GM12801 (cell line): ENCODE measurements at regions not wholly inside any gene's neighbourhood (a gene's known extent, or its start where the extent isn't known, plus 50 kb on each side); places are given as distances from the start of the nearest gene placed in this dataset.

ENCODE experiments used
- CTCF ChIP-seq: IDR thresholded peaks from one replicate; pipeline ENCODE4 v1.5.1; 2011; ENCODE audit warnings: control low read depth; ENCODE audit not compliant: insufficient read length; ENCODE audit errors: extremely low read depth

DNA sequence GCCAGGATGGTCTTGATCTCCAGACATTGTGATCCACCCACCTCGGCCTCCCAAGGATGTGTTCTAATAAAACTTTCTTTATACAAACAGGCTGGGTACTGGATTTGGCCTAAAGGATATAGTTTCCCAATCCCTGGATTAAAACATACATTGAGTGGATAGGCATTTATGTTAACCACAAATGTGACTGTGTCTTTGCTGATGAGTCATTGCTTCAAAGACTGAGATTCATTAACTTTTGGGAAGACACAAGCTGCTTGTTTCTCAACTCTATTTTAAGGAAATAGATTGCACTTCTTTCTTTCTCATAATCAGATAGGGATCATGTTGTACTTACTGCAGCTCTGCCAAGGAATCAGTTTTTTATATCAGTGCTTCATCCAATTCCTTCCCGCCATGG, 131.3 kb upstream of the AGA start:
- TF ChIP-seq CTCF, result no peak

DNA sequence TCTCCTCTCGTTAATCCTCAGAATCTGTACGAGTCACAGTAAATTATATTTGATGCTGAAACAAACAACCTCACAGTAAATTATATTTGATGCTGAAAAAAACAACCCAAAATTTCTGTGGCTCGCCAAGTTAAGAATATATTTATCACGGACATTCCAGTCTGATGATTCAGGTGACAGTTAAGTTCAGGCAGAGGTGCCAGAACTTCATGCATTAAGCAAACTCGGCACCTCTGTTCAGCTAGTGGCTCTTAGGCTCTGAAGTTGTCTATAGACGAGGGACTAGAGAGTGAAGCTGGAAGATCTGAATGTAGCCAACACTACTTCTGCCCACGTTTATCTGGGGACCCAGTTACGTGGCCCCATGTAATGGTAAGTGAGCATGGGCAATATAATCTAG, 132.2 kb upstream of the AGA start:
- TF ChIP-seq CTCF, result no peak

GRCh38 chr4:177579649-177580048, 137.4 kb upstream of the AGA start:
- TF ChIP-seq CTCF, result no peak

- no peak for TF ChIP-seq CTCF
Measured at GRCh38 chr4:177582992-177583391, 140.8 kb upstream of the AGA start.

DNA sequence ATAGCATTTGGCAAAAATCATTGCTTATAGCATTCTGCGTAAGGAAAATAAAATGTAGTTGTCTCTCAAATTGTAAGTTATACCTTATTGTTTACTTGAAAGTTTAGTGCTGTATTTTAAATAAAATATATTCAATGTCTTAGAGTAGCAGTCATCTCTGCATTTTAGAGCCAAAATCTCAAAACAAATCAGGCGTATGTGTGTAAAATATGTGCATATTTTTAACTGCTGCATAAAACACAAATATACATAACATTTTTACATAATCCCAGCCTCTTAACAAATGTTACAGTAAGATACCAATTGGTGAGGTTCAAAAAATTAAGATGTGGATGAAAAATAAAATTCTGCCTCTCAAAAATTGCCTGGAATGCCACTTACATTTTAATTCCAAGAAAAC, 145.8 kb upstream of the AGA start:
- TF ChIP-seq CTCF, result no peak

- TF ChIP-seq CTCF, result no peak
Measured at GRCh38 chr4:177595386-177595785, 153.1 kb upstream of the AGA start.

GRCh38 chr4:177596035-177596434, 153.8 kb upstream of the AGA start:
- no peak for TF ChIP-seq CTCF

DNA sequence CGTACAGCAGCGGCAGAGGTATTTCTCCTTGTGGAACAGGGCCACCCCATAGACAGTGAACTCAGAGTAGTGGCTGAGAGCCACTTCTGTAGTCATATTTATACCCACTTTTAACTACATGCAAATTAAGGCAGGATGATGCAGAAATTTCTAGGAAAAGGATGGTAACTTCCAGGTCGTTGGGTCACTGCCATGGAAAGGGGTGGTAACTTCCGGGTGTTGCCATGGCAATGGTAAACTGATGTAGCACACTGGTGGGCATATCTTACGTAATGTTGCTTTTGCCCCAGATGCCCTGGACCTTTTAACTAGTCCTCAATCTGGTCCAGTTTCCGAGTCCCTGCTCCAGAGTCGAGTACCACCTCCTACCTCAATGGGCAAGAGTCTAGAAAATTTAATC, 154.8 kb upstream of the AGA start:
- TF ChIP-seq CTCF, result no peak
